Right kidney (tissue), 1 donor: ENCODE measurements at regions not wholly inside any gene's neighbourhood (a gene's known extent, or its start where the extent isn't known, plus 50 kb on each side); places are given as distances from the start of the nearest gene placed in this dataset.

Source experiments
- DNase-seq: peaks from one replicate; pipeline ENCODE4 v3.0.0-alpha.2; 2016

DNA sequence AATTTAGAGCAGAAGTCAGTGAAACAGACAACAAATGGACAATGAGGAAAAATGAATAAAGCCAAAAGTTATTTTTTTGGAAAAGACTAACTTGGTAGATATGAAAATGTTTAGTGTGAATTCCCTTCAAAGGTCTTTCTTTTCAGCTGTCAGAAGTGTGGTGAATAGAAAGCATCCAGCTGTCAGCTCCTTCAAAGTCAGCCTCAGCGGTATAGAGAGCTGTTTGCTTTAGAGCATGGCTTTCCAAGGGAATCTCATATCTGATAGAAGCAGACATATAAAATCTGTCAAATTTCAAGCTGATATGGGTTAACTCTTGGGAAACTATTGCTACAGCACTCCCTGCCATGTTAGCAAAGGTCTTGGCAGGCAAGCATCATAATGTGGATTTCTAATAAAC, 309.3 kb downstream of the CASP12 start:
- no peak for DNase-seq

DNA sequence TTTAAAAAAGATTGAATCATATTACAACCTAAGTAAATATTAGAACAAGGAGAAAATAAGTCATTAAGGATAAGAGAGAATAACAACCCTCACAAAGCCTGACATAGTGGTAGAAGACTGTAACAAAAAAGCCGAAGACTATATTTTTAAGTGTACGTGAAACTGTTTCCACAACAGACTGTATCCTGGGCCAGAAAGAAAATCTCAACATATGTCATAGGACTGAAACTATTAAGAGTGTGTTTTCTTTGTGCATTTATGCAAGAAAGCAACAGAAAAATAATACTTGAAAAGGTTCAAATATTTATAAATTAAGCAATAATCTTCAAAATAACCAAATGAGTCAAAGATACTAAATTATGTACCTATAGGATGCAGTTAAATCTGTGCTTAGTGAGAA, 309.8 kb downstream of the CASP12 start:
- no peak for DNase-seq

DNA sequence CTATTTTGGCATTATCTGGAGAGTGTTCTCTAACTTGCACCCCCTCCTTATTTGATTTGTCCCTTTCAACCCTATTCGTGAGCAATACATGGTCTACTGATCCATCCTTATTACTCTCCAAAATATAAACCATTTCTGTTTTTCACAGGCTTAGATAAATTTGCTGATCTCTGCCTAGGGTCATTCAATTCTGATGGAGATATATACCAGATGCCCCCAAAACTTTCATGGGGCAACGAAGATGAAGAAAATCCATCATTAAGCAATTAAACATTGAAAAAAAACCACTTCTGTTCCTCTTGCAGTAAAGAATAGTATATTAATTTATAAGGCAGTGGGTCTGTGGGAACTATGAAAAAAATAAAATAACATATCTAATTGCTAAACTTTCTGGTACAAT, 313.4 kb downstream of the CASP12 start:
- DNase-seq: no peak

DNA sequence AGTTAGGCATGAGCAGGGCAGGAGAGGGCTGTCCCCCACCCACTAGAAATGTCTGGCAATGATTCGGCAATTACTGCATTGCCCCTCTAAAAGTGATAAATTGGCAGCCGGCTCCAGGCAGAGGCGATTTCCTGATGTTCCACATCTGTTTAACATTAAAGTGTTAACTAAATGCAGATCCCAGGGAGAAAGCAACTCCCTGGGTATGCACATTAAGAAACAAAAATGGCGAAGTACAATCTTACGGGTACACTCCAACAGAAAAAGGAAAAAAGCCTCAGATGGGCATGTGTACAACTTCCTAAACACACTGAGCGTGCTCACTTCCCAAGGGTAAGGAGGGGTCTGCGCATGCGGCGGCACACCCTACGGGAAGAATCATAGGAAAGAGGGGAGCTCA, 314.4 kb downstream of the CASP12 start:
- no peak for DNase-seq

DNA sequence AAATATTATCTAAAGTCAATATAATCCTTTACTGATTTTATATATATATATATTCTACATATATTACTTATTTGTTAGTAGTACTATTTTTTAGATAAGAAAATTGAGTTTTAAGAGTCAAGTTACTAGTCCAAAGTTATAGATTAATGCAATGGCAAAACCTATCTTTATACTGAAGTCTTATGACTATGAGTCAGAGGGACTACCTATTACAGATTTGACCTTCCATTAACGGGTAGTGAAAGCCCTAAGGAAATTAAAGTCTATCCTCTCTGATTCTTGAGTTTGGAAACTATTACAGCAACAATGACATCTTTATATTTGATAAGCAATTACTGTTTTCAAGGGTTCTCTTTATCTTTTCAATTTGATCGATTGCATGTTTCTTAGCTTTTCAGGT, 315.8 kb downstream of the CASP12 start:
- no peak for DNase-seq

DNA sequence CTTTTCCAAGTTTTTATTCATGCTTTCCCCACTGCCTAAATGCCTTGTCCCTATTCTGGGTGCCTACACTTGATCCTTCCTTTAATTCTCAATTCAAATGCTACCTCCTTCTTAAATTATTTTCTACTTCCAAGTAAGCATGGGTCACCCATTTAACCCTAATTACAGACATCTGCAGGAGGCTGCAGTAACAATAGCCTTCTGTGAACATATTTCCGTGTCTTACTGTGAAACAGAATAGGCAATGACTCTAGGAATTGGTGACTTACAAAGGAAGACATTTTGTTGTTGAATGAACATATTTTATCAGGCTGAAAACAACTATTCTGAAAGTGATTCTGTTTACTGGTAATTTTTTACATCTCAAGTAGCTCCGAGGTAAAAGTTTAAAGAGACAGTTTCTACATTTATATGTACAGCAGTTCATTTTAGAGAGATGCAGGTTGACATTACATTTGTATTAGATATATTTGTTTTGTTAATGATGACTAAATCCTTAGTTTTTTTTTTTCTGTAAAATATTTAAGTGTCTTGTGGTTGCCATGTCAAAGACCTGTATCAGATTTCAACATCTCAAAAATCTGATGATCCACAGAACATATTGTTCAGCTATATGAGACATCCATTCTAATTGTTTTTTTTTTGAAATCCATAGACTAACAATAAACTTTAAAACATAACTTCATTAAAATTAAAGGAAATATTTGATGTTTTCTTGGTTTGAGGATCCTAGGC, 316.8 kb downstream of the CASP12 start:
- DNase-seq: no peak

DNA sequence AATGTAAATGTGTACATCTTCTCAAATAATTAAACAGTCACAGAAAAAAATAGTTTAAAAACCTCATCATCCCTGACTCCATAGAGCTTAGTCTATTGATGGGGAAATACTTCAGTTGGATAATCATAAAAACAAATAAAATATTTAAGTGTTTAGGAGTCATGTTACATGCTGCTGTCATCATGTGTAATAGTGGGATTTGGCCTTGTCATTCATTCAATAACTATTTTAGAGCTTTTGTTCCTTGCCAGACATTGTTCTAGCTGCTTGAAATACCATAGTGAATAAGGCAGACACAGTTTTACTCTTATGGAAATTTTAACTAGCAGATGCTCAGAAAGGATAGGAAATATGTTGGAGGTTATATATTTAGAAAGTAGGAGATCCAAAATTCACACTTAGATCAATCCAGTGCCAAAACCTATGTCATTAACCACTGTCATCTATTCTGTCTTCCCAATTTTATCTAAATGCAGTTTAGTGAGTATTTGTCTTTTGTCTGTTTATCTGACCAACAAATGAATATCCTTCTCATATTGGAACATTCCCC, 324.7 kb downstream of the CASP12 start:
- DNase-seq: no peak

DNA sequence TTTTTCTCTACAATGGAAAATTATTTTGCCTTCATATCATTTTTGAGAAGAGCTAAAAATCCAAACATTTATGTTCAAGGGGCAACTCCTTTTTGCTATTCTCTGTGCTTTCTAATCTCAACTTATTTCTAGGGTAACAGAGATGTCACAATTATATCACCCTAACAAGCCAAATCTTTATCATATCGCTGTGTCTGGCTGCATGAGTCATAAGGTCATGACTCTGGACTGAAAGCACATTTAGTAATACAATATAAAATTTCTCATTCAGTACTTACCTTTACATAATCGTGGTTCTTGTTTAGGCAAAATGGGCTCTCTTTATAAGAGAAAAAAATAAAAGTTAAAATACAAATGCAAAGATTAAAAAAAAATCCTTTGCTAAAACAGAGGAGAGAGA, 326.0 kb downstream of the CASP12 start:
- no peak for DNase-seq

DNA sequence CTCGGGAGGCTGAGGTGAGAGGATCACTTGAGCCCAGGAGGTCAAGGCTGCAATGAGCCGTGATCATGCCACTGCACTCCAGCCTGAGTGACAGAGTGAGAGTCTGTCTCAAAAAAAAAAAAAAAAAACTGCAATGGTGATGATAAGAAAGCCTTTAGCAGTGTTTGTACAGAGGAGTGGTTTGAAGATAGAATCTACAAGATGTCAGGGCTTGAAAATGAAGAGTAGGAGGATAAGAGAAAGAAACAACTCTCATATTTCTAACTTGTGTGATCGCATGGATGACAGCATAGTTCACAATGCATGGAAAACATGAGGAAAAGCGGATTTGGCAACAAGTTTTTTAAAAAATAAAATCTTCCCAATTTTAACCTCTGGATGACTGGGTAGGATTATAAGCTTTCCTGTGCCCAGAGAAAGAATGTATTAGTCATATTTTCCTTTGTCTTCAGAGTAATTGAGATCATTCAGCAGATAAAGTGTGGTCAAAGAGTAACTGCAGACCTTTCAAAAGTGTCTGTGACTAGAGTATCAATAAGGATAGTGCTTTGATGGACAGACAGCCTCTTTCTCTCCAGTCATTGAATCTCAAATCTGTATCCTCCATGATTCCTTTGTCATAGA, 328.1 kb downstream of the CASP12 start:
- DNase-seq: no peak

DNA sequence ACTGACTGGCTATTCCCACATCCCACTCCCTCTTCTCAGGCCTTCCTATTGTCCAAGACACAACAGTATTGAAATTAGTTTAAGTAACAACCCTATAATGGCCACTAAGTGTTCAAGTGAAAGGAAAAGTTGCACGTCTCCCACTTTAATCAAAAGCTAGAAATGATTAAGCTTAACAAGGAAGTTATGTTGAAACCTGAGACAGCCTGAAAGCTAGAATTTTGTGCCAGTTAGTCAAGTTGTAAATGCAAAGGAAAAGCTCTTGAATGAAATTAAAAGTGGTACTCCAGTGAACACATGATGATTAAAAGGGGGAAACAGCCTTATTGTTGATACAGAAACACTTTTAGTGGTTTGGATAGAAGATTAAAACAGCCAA, 332.7 kb downstream of the CASP12 start:
- DNase-seq: no peak

DNA sequence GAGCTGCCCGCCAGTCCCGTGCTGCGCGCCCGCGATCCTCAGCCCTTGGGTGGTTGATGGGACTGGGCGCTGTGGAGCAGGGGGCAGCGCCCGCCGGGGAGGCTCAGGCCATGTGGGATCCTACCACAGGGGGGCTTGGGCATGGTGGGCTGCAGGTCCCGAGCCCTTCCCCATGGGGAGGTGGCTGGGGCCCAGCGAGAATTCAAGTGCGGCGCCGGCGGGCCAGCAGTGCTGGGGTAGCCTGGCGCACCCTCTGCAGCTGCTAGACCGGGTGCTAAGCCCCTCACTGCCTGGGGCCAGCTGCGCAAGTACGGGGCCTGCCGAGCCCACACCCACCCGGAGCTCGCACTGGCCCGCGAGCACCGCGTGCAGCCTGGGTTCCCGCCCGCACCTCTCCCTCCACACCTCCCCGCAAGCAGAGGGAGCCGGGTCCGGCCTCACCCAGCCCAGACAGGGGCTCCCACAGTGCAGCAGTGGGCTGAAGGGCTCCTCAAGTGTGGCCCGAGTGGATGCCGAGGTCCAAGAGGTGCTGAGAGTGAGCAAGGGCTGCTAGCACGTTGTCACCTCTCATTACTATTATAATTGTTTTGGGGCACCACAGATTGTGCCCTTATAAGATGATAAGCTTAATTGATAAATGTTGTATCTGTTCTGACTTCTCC, 333.2 kb downstream of the CASP12 start:
- DNase-seq: no peak

DNA sequence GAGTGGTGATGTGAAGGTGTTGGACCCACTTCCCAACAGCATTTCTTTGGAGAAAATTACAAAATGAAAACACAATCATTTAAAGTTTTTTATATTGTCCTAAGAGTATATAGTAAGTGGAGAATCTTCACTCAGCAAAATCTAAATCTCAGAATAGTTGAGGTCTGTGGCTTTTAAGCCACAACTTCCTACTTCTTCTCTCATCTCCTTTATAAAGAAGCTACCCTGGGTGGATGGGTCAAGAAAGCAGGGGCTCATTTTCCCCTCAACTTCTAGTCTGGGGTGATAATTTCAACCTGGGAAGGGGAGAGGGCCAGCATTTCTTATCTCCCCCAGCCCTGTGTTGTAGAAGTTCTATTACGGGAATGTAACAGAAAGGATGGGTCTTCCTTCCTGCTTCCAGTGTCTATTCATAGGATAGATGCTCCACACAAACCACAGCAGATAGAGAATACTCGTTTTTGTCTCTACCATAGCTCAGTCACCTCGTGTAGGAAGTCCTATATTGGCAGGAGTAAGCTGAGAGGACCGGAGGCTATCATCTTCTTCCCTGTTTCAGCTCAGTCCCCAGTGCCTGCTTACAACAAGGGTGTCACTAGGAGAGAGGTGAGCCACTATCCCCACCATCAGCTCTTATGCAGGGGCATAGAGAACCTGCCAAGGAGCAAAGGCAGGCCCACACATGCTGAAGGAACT, 341.5 kb downstream of the CASP12 start:
- DNase-seq: no peak

DNA sequence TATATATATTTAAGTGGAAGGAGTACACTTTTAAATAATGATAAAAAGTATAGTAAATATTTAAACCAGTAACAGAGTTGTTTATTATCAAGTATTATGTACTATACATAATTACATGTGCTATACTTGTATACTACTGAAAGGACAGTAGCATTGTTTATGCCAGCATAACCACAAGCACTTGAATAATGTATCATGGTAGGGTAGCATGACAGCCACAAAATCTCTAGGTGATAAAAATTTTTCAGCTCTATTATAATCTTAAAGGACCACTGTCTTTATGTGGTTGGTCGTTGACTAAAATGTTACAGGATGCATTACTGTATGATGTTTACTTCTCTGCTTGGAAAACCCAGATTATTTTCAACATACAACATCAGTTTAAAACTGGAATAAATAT, 349.2 kb downstream of the CASP12 start:
- DNase-seq: no peak

DNA sequence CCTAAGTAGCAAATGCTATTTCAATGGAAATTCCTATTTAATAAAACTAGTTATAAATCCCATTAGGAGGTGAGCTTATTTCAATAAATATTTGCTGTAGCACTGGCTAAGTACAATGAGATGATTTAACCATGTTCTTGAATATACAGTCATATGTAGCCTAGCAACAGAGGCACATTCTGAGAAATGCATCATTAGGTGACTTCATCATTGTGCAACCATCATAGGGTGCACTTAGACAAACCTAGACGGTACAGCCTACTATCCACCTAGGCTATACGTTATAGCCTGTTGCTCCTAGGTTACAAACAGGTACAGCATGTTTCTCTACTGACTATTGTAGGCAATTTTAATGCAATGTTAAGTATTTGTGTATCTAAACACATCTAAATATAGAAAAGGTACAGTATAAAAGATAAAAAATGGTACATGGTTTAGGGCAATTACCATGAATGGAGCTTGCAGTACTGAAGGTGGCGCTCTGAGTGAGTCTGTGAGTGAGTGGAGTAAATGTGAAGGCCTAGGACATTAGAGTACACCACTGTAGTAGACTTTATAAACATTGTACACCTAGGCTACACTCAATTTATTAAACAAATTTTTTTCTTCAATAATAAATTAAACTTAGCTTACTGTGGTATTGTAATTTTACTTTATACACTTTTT, 350.1 kb downstream of the CASP12 start:
- no peak for DNase-seq

DNA sequence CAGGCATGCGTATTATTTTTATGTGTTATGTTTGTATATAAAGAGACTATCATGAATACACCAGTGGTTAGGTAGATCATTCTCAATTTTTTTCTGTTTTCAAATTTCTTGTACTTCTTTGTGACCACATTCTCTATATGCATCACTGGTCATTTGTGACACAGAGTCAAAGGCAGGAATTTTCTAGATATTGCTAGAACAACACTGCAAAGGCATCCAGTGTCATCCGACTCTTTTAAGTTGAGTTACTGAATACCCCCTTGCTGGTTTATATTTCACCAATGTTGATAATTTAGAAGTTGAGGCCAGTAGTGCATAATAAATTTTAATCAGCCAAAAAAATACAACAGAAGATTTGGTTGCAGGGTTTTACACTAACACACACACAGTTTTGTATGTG, 351.8 kb downstream of the CASP12 start:
- peak; percentile 15 for DNase-seq

DNA sequence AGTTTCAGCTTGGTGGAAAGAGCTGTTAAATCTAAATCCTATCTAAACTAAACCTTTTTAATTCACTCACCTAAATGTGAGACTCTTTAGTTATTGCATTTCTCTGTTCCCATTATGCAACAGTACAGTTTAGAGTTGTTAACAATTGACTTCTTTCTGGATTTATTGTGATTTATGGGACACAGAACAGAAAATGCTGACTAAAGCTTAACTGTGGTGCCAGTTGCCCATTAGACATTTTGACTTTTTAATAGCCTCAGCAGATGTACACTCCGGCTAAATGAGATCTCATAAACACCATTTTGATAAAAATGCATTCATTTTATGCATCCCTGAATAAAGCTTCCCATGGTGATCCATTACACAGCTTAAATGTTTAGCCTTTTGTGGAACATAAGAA, 356.6 kb downstream of the CASP12 start:
- no peak for DNase-seq

DNA sequence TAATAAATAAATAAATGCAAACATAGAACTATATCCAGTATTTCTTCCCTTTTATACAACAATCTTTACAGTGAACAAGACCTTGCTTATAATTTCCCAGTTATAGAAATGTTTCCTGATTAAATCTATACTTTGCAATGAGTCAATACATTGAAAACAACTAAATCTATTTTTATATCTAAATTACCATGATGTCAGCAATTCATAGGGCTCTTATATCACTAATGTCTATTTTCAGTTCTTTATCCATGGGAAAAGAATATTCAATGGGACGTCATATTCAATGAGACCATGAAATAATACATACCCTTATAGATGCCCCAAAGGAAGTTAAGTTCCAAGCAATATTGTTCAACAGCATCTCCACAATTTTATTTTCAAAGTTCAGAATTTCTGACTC, 359.9 kb downstream of the CASP12 start:
- no peak for DNase-seq

DNA sequence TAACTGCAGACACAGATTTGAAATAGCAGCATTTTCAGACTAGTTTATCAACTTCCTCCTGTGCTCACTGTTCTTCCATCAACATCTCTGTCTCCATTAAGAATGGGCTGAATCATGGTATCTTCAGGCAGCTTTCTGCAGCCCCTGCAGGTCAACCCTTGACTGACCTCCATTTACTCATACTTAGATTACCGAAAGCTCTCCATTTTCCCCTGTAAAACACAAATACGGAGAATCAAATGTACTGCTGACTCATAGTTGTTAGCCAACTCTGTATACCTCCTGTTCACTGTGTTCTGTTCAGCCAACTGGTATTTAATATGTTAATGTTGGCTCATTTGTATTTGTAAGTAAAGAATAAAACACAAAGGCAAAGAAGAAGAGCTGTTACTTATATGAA, 364.0 kb downstream of the CASP12 start:
- no peak for DNase-seq

DNA sequence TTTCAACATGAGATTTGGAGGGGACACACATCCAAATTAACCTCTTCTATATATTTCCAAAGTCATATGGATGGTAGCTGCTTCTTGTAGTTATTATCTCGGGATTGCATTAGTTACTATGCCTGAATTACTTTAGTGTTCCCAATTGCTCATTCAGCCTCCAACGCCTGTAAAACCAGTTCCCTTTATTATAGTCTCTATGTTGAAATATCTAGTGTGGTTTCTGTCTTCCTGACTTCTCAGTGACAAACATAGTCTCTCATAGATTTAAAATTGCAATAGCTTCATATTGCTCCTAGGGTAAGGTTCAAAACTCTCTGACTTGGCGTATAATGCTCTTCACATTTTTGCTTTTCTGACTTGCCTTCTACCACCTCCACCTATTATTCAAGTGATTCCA, 366.4 kb downstream of the CASP12 start:
- no peak for DNase-seq

DNA sequence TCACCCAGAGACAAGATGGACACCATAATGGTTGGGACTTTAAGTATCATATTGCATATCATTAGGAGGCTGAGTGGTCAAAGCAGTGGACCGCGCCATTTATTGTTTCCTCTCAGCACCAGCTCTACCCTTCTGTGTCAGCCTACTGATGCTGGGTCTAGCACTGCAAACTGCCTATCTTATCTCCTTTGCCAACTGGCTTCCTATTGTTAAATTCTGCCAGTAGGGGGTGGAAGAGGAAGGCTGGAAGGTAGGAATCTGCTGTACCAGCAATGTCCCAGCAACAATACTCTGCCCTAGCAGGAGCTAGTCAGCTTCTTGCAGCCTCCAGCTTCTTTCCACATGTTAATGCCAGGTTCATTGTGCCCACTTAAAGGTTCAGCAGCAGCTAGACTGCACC, 367.1 kb upstream of the PDGFD start:
- DNase-seq: no peak

DNA sequence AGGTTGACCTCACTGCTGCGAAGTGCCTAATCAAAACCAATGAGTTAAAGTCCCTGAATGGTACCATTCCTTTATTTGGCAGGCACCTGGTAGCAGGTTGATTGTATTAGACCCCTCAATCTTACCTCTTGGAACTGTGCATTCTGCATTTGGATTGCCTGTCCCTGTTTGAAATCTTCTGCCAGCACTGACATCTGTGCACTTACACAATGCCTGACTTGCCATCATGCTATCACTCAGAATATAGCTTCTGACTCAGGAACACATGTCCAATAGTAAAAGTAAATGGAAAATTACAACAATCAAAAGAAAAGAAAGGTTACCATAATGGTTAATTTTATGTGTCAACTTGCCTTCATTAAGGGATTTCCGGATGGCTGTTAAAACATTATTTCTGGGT, 366.0 kb upstream of the PDGFD start:
- DNase-seq: no peak

DNA sequence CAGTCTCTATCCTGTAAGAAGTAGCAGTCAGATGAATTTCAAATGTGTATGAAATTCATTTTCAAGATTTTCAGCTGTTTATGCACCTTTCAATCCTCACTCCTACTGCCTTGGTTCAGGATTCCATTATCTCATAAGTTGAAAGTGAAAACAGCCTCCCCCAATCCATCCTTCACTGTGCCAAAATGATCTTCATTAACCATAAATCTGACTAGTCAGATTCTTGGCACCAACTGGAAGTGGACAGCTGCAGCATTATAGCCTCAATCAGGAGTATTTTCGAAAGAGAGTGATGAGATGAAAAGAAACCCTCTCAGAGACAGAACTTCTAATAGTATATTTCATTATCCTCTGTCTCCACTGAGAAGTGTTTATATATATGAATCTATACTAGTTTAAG, 365.3 kb upstream of the PDGFD start:
- no peak for DNase-seq

DNA sequence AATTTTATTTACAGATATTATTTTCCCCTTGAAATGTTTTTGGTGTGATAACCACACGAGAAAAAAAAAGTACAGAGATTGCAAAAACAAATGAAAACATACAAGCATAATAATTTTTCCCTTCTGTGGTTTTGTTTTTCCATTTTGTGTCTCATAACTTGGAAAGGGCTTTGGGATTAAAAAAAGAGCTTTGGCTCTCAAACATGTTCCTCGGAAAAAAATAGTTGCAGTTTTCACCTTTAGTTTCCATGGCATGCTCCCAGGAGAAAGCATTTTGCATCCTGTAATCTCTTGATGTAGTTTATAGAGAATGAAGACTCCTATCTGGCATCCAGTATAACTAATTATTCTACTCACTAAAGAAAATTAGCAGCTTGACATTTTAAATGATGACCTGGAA, 362.1 kb upstream of the PDGFD start:
- no peak for DNase-seq
